DOHH2 (cell line): ENCODE measurements at regions not wholly inside any gene's neighbourhood (a gene's known extent, or its start where the extent isn't known, plus 50 kb on each side); places are given as distances from the start of the nearest gene placed in this dataset.

Experiments used
- H3F3A ChIP-seq: fragments of 200-600 bp; sonication (generic), shearing (Covaris generic); 2 replicates; pipeline ENCODE4 v1.6.0; 2016; ENCODE audit warnings: antibody characterized with exemption, mild to moderate bottlenecking; ENCODE audit not compliant: control insufficient read depth, insufficient read depth
- H3K27ac ChIP-seq: fragments of 200-600 bp; sonication (generic); 2 replicates; pipeline ENCODE4 v1.5.1; 2014; ENCODE audit warnings: low read depth, mild to moderate bottlenecking, low read length, moderate library complexity
- H3K27me3 ChIP-seq: fragments of 200-600 bp; sonication (generic); 2 replicates; pipeline ENCODE4 v1.6.1; 2014; ENCODE audit warnings: mild to moderate bottlenecking, low read length, mixed read lengths; ENCODE audit not compliant: control insufficient read depth
- H3K36me3 ChIP-seq: fragments of 200-600 bp; sonication (generic); 2 replicates; pipeline ENCODE4 v1.6.1; 2014; ENCODE audit warnings: mild to moderate bottlenecking, low read length, moderate library complexity, mixed read lengths; ENCODE audit not compliant: control insufficient read depth
- H3K4me1 ChIP-seq: fragments of 200-600 bp; sonication (generic); 2 replicates; pipeline ENCODE4 v1.6.1; 2014; ENCODE audit warnings: mild to moderate bottlenecking, low read length, mixed read lengths; ENCODE audit not compliant: control insufficient read depth
- H3K4me2 ChIP-seq: fragments of 200-600 bp; sonication (generic); 2 replicates; pipeline ENCODE4 v1.6.0; 2014; ENCODE audit warnings: mild to moderate bottlenecking, low read length, moderate library complexity
- H3K4me3 ChIP-seq: fragments of 200-600 bp; sonication (generic); 2 replicates; pipeline ENCODE4 v1.5.1; 2014; ENCODE audit warnings: mild to moderate bottlenecking, low read length, mixed read lengths
- H3K79me2 ChIP-seq: fragments of 200-600 bp; sonication (generic); 2 replicates; pipeline ENCODE4 v1.6.1; 2014; ENCODE audit warnings: mild to moderate bottlenecking, low read length, mixed read lengths; ENCODE audit not compliant: control insufficient read depth
- H3K9me2 ChIP-seq: fragments of 200-600 bp; sonication (generic); replicated peaks from 2 replicates; pipeline ENCODE4 v1.6.1; 2014; ENCODE audit warnings: mild to moderate bottlenecking, low read length, mixed read lengths; ENCODE audit not compliant: control insufficient read depth
- H3K9me3 ChIP-seq: fragments of 200-600 bp; sonication (generic); 2 replicates; pipeline ENCODE4 v1.6.1; 2014; ENCODE audit warnings: antibody characterized with exemption, low read length, mixed read lengths; ENCODE audit not compliant: control insufficient read depth, insufficient read depth
- H4K20me1 ChIP-seq: fragments of 200-600 bp; sonication (generic); 2 replicates; pipeline ENCODE4 v1.6.0; 2014; ENCODE audit warnings: low read depth, mild to moderate bottlenecking, antibody characterized with exemption, low read length, moderate library complexity; ENCODE audit not compliant: control insufficient read depth, insufficient read depth
- CTCF ChIP-seq: fragments of 200-600 bp; sonication (generic); IDR thresholded peaks from one replicate; pipeline ENCODE4 v1.5.1; 2014; ENCODE audit warnings: antibody characterized with exemption, mild to moderate bottlenecking, low read depth, low read length; ENCODE audit not compliant: poor library complexity, severe bottlenecking
- EZH2phosphoT487 ChIP-seq: fragments of 200-600 bp; sonication (generic); IDR thresholded peaks from 2 replicates; pipeline ENCODE4 v1.6.1; 2017; ENCODE audit warnings: borderline replicate concordance, mild to moderate bottlenecking, antibody characterized with exemption, low read length, moderate library complexity, mixed read lengths

GRCh38 chr14:56952766-56953473 lies 142.6 kb upstream of the OTX2 start:
- no peaks in the 10 kb centered on the region for H3F3A ChIP-seq
- no peak overlapping the region for H3K4me3 ChIP-seq
- no peaks in the 10 kb centered on the region for H3K36me3 ChIP-seq
- no peaks in the 10 kb centered on the region for H3K9me2 ChIP-seq
- no peaks in the 10 kb centered on the region for H3K27me3 ChIP-seq
- H3K9me3 ChIP-seq: no peaks in the 10 kb centered on the region
- no peaks in the 10 kb centered on the region for H4K20me1 ChIP-seq
- no peak overlapping the region for H3K27ac ChIP-seq
- H3K79me2 ChIP-seq: no peaks in the 10 kb centered on the region
- TF ChIP-seq CTCF (no peak), EZH2phosphoT487 (no peak)
- H3K4me2 ChIP-seq: no peak overlapping the region
- no peaks in the 10 kb centered on the region for H3K4me1 ChIP-seq

DNA sequence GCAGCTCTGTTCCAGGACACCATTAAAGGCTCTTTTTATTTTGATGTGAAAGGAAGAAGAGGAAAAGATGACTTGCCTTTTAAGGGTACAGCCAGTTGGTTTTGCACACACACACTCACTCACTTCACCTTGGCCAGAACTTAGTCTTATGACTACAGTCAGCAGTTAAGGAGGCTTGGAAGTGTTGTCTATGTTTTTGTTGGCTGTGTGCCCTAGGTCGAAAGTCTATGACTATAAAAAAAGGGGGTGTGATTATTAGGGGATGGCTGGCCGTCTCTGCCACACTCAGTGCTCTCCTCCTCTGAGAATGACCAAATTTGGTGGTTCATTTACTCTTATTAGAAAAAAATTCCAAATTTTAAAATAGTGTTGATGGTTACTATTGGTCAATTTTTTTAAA lies 139.5 kb upstream of the OTX2 start:
- no peak overlapping the region for H3K4me3 ChIP-seq
- H3F3A ChIP-seq: no peaks in the 10 kb centered on the region
- TF ChIP-seq EZH2phosphoT487 (no peak), CTCF (no peak)
- H3K4me2 ChIP-seq: no peak overlapping the region
- no peak overlapping the region for H3K27ac ChIP-seq
- H3K27me3 ChIP-seq: no peaks in the 10 kb centered on the region
- no peaks in the 10 kb centered on the region for H3K9me2 ChIP-seq
- no peaks in the 10 kb centered on the region for H3K79me2 ChIP-seq
- no peaks in the 10 kb centered on the region for H4K20me1 ChIP-seq
- H3K36me3 ChIP-seq: no peaks in the 10 kb centered on the region
- no peaks in the 10 kb centered on the region for H3K9me3 ChIP-seq
- H3K4me1 ChIP-seq: no peaks in the 10 kb centered on the region

DNA sequence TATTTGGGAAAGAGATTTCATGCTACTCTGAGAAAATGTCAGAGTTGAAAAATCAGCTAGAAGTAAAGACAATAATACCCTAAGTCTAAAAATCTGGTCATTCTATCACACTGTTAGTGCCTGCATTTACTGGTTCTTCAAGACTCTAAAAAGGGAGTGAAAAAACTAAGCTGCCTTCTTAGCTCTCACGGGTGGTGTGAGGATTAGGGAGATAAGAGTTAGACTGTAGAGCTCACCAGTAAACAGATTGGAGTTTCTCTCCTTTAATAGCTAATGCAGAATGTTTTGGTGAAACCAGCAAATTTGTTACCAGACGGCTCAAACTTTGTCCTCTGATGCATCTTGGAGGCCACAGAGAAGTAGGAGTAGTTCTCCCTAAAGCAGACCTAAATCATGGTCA lies 135.0 kb upstream of the OTX2 start:
- Histone ChIP-seq H3K36me3 (no peaks in the 10 kb centered on the region), H3K4me1 (no peaks in the 10 kb centered on the region), H3K9me3 (no peaks in the 10 kb centered on the region), H4K20me1 (no peaks in the 10 kb centered on the region), H3K9me2 (no peaks in the 10 kb centered on the region), H3F3A (no peaks in the 10 kb centered on the region), H3K27me3 (no peaks in the 10 kb centered on the region), H3K27ac (no peak overlapping the region), H3K79me2 (no peaks in the 10 kb centered on the region), H3K4me3 (no peak overlapping the region), H3K4me2 (no peak overlapping the region)
- TF ChIP-seq CTCF: no peak
- no peak for TF ChIP-seq EZH2phosphoT487
